ENCODE measurements at regions not wholly inside any gene's neighbourhood (a gene's known extent, or its start where the extent isn't known, plus 50 kb on each side); places are given as distances from the start of the nearest gene placed in this dataset.

- TF ChIP-seq CTCF (IDR thresholded peaks at IDR 0.05; ENCODE audit: low read depth, low read length, poor library complexity, severe bottlenecking) (no peak), EZH2phosphoT487 (IDR thresholded peaks at IDR 0.05; ENCODE audit: borderline replicate concordance, low read length) (no peak)
Measured at GRCh38 chr18:40523287-40523686, 1431.7 kb upstream of the PIK3C3 start.

Measured in DOHH2 (cell line).